ENCODE measurements at regions not wholly inside any gene's neighbourhood (a gene's known extent, or its start where the extent isn't known, plus 50 kb on each side); places are given as distances from the start of the nearest gene placed in this dataset.

DNA sequence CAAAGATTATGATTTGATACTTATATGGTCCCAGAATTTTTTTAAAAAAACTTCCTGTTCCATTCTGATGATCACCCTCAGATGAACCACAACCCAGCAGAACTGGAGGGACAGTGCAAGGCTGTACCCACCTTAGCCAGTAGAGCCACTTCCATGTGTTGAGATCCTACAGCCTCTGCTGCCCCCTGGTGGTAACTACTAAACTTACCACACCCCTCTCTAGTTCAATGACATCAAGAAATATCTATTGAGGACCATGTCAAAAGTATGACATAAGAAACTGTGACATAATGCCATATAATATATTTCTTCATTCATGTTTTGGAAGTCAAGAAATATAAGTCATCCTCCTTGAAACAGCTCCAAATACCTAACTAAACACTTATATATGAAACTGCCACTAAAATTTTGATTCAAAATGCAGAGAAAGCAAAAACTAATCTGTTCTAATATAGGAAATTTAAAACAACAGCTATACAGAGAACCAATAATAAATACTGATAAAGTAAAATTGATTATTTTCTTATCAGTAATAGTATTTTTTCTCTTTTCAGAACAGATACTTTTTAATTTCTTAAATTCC is 412.6 kb downstream of the KCTD12 start:
- peak; percentile 36 to 38 for DNase-seq (ENCODE audit: low spot score in 2 of 2)
- Mint-ChIP-seq H3K27me3 (peaks cover 3% of the 10 kb centered on the region), H3K9me3 (no peaks in the 10 kb centered on the region), H3K4me3 (no peak overlapping the region), H3K36me3 (no peaks in the 10 kb centered on the region), H3K4me1 (no peaks in the 10 kb centered on the region), H3K27ac (no peak overlapping the region)
- peak; percentile 82 for ATAC-seq (ENCODE audit: low read depth)

DNA sequence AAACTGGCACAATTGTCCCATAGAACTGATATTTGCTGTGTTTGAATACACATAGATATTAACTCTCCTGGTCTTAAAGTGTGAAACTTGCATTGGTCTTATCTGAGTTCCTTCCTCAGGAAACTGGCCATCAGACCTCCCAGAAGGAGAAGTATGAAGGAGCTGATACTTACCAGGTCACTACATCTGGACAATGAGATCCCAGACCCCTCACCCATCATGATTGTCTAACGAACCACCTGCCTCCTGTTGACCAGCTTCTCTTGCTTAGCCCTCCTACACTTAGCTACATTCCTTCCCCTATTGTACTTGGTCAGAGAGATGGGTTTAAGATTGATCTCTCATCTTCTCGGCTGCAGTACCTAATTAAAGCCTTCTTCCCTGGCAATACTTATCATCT is 413.3 kb downstream of the KCTD12 start:
- Mint-ChIP-seq H3K9me3 (no peaks in the 10 kb centered on the region), H3K4me1 (no peaks in the 10 kb centered on the region), H3K36me3 (no peaks in the 10 kb centered on the region), H3K4me3 (no peak overlapping the region), H3K27ac (no peak overlapping the region), H3K27me3 (peaks cover 3% of the 10 kb centered on the region)
- DNase-seq (ENCODE audit: low spot score in 2 of 2), result no peak
- no peak for ATAC-seq (ENCODE audit: low read depth)

DNA sequence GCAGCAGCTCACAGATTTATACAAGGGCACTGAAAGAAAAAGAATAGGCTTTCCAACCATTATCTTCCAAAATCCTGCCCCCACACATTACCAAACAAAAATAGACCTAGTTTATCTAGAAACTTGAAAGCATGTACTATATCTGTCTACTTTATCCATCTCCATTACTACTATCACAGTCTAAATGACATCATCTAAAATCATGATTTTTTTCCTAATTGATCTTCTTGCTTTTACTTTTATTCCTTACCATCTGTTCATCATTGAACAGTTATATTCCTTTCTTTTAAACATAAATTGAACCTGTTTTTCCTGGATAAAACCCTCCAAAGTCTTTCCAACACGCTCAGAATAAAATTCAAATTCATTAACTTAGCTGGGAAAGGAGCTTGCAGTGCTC is 414.7 kb downstream of the KCTD12 start:
- H3K36me3 Mint-ChIP-seq, result no peaks in the 10 kb centered on the region
- no peak overlapping the region for H3K27ac Mint-ChIP-seq
- no peaks in the 10 kb centered on the region for H3K9me3 Mint-ChIP-seq
- peaks cover 6% of the 10 kb centered on the region for H3K27me3 Mint-ChIP-seq
- no peak for ATAC-seq (ENCODE audit: low read depth)
- H3K4me3 Mint-ChIP-seq, result no peak overlapping the region
- no peaks in the 10 kb centered on the region for H3K4me1 Mint-ChIP-seq
- no peak for DNase-seq (ENCODE audit: low spot score in 2 of 2)

DNA sequence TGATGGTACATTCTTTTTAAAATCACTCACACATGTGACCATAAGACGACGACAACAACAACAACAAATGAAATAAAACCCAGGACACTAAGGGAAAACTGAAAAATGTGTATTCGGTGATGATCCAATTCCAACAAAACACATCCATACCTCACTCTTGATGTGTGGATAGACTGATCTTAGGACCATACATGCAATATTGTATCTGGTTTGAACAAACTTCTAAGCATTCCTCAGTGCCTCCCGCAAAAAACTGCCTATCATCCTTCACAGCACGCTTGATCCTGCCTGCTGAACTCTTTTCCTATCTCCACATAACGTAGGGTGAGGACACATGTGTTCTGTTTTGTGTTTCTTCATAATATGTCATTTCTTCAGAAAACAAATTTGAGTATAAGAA is 415.2 kb downstream of the KCTD12 start:
- ATAC-seq (ENCODE audit: low read depth), result no peak
- no peak for DNase-seq (ENCODE audit: low spot score in 2 of 2)
- H3K4me1 Mint-ChIP-seq, result no peaks in the 10 kb centered on the region
- H3K36me3 Mint-ChIP-seq, result no peaks in the 10 kb centered on the region
- no peaks in the 10 kb centered on the region for H3K9me3 Mint-ChIP-seq
- H3K4me3 Mint-ChIP-seq, result no peak overlapping the region
- H3K27ac Mint-ChIP-seq, result no peak overlapping the region
- peaks cover 6% of the 10 kb centered on the region for H3K27me3 Mint-ChIP-seq

DNA sequence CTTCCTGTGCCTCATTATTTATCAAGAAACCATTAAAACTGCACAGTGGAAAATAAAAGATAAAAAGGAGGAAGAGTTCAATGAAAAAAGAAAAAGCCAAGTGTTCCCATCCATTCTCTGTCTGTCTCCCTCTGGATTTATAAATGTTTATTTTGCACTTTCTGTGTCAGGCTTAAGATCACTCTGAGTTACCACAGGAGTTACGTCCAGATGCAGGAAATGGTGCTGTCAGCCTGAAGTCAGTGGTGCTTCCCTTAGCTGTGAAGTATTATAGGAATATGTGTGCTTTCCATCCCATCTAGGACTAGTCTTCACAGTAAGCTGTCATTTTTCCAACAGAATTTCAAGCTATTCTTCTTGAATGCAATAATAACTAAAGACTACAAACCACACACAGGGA is 420.2 kb downstream of the KCTD12 start:
- H3K4me3 Mint-ChIP-seq, result no peak overlapping the region
- H3K36me3 Mint-ChIP-seq, result no peaks in the 10 kb centered on the region
- H3K27me3 Mint-ChIP-seq, result peaks cover 4% of the 10 kb centered on the region
- no peak overlapping the region for H3K27ac Mint-ChIP-seq
- H3K9me3 Mint-ChIP-seq, result peaks cover 2% of the 10 kb centered on the region
- DNase-seq (ENCODE audit: low spot score in 2 of 2) (no peak), ATAC-seq (ENCODE audit: low read depth) (no peak)
- no peaks in the 10 kb centered on the region for H3K4me1 Mint-ChIP-seq

DNA sequence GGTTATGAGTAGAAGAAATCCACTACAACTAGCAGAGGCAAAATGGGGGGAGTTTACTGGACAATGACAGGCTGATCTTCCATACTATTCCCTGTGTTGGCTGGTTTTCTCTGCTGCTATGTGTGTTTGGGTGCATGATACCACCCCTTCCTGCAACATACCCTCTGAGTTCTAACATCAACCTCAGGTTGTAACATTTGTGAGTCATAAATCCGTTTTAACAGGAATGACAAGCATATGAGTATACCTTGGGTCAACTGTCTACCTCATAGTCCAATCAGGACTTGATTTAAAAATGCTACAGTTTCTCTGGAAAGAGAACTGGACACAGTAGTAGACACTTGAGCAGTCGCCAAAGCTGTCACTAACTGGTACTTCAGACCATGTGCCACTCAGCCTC is 422.9 kb downstream of the KCTD12 start:
- Mint-ChIP-seq H3K36me3 (no peaks in the 10 kb centered on the region), H3K27ac (no peak overlapping the region), H3K27me3 (peaks cover 4% of the 10 kb centered on the region), H3K9me3 (peaks cover 2% of the 10 kb centered on the region), H3K4me1 (no peaks in the 10 kb centered on the region), H3K4me3 (no peak overlapping the region)
- ATAC-seq (ENCODE audit: low read depth) (no peak), DNase-seq (ENCODE audit: low spot score in 2 of 2) (no peak)

DNA sequence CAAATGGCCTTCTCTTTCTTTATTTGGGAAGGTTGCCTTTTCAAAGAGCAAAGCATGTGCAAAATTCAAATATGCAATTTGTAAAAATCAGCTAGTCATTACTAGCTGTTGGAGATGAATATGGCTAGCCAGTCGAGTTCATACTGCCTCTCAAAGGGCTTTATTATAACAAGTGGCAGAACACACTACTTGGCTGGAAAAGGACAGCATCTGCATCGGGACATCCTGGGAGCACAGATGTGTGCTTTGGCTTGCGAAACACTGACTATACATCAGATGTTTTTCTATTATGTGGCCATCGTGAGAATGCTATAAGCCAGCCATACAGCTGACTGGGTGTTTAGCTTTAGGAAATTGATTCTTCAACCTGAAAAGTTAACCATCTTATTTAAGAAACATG is 424.2 kb downstream of the KCTD12 start:
- H3K27me3 Mint-ChIP-seq, result peaks cover 4% of the 10 kb centered on the region
- H3K27ac Mint-ChIP-seq, result no peak overlapping the region
- H3K36me3 Mint-ChIP-seq, result no peaks in the 10 kb centered on the region
- no peak for DNase-seq (ENCODE audit: low spot score in 2 of 2)
- H3K9me3 Mint-ChIP-seq, result peaks cover 2% of the 10 kb centered on the region
- ATAC-seq (ENCODE audit: low read depth), result no peak
- H3K4me3 Mint-ChIP-seq, result no peak overlapping the region
- H3K4me1 Mint-ChIP-seq, result no peaks in the 10 kb centered on the region

DNA sequence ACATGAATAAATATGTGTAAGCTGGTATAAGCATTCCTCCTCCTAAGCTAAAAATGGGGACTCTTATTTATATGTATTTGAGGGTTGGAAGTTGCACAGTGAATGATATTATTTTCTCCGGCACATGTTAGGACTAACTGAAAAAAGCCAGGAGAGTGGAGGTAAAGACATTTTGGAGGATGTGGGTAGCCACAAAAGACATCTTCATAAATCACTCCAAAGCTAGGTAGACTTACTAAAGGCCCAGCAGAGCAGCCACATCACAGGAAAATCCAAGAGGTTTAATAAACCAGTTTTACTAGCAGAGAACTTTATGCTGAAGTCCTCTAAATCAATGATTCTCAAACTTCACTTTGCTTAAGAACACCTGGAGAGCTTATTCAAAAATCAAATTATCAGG is 424.7 kb downstream of the KCTD12 start:
- peaks cover under 1% of the 10 kb centered on the region for H3K27me3 Mint-ChIP-seq
- no peaks in the 10 kb centered on the region for H3K4me1 Mint-ChIP-seq
- H3K36me3 Mint-ChIP-seq, result no peaks in the 10 kb centered on the region
- H3K9me3 Mint-ChIP-seq, result peaks cover 2% of the 10 kb centered on the region
- H3K27ac Mint-ChIP-seq, result no peak overlapping the region
- ATAC-seq (ENCODE audit: low read depth) (no peak), DNase-seq (ENCODE audit: low spot score in 2 of 2) (no peak)
- H3K4me3 Mint-ChIP-seq, result no peak overlapping the region

DNA sequence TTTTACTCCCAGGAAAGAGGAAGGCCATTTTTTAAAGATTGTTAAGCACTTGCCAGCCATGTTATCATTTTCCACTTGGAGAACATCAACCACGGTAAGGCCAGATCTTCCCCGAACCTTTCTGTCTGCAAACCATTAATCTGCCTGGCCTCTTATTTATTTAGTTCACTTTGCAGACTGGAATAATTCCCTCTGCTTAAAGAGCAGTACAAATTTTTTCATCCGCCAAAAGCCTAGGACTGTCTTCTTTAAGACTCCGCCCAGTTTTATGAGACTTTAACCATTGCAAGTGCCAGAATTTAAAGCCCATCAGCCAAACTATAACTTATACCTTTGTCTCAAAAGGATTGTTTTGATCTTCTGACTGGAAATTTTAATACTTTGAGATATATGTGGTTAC is 426.3 kb downstream of the KCTD12 start:
- Mint-ChIP-seq H3K4me1 (no peaks in the 10 kb centered on the region), H3K36me3 (no peaks in the 10 kb centered on the region), H3K9me3 (peaks cover 2% of the 10 kb centered on the region), H3K27ac (no peak overlapping the region), H3K27me3 (no peaks in the 10 kb centered on the region), H3K4me3 (no peak overlapping the region)
- DNase-seq (ENCODE audit: low spot score in 2 of 2) (no peak), ATAC-seq (ENCODE audit: low read depth) (no peak)

DNA sequence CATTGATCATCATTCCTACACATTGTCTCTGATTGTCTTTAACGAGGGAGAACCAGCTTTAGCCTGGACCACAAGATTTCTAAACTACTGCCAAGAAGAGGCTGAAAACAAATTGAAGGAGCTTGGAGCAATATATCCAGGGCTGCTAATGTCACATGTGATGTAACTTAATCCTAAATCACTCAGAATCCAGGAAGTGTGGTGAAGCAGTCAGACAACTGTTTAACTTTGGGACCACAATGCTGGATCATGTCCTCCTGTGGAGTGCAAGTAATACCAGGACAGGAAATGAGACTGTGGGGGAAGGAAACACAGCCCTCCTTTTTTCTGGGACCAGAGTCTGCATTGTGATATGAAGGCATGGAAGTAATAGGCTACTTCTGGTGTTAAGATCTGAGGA is 430.2 kb downstream of the KCTD12 start:
- DNase-seq (ENCODE audit: low spot score in 2 of 2) (no peak), ATAC-seq (ENCODE audit: low read depth) (no peak)
- Mint-ChIP-seq H3K36me3 (peaks cover 2% of the 10 kb centered on the region), H3K27ac (no peak overlapping the region), H3K4me1 (no peaks in the 10 kb centered on the region), H3K4me3 (no peak overlapping the region), H3K9me3 (peaks cover 8% of the 10 kb centered on the region), H3K27me3 (no peaks in the 10 kb centered on the region)

DNA sequence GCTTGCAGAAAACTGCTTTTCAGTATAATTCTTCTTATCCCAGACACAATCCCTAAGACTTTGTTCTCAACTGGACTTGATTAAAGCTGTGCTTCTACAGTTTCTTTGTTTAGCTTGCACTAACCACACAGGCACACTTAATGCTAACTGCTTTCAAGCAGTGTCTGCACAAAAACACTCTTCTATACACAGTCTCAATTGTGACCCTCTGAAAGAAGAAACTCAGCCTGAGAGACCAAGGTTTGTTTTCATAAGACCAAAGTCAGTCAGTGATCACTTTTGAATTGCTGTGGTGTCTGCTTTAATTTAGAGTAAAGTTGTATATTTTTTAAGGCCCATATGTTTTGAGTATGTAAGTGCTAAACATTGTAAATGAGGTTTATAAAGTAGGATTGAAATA is 431.2 kb downstream of the KCTD12 start:
- peaks cover 2% of the 10 kb centered on the region for H3K36me3 Mint-ChIP-seq
- peaks cover 10% of the 10 kb centered on the region for H3K9me3 Mint-ChIP-seq
- H3K4me1 Mint-ChIP-seq, result no peaks in the 10 kb centered on the region
- H3K27ac Mint-ChIP-seq, result no peak overlapping the region
- no peak for ATAC-seq (ENCODE audit: low read depth)
- no peak overlapping the region for H3K4me3 Mint-ChIP-seq
- DNase-seq (ENCODE audit: low spot score in 2 of 2), result no peak
- no peaks in the 10 kb centered on the region for H3K27me3 Mint-ChIP-seq

DNA sequence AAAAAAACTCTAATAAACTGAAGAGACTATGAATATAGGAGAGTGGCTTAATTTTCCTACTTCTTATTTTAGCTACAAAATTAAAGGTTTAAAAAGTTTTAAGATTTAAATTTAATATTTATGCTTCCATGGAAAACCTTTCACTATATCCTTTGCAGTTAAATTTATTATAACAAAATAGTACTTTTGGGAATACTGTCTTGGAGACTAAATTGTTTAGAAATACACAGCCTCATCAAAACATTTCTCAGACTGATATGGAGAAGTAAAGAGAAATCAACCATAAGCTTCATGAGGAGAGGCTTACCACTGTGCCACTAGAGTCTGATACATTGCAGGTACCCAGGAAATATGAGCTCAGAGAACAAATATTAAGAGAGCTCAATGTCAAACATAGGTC is 436.5 kb downstream of the KCTD12 start:
- peaks cover 2% of the 10 kb centered on the region for H3K36me3 Mint-ChIP-seq
- peaks cover 10% of the 10 kb centered on the region for H3K9me3 Mint-ChIP-seq

DNA sequence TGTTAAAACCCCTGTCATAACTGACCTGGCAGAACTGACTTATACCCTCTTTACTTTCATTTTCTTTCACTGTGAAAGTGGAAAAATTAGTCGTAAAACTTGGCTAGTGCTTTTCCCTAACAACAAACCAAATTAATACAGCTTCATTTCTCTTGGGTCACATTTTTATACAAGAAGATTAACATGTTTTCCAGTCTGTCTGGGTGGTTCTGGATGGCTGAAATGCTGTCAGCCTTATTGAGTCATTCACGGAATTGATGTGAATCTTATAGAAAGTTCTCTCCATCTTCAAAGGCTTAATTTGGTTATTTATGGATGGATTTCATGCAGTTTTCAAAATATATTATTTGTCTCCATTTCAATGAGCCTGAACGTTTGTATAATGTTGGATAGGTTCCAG is 440.0 kb downstream of the KCTD12 start:
- no peaks in the 10 kb centered on the region for H3K27me3 Mint-ChIP-seq
- no peaks in the 10 kb centered on the region for H3K36me3 Mint-ChIP-seq
- H3K9me3 Mint-ChIP-seq, result peaks cover 3% of the 10 kb centered on the region
- no peak overlapping the region for H3K27ac Mint-ChIP-seq
- ATAC-seq (ENCODE audit: low read depth) (no peak), DNase-seq (ENCODE audit: low spot score in 2 of 2) (no peak)
- no peak overlapping the region for H3K4me3 Mint-ChIP-seq
- no peaks in the 10 kb centered on the region for H3K4me1 Mint-ChIP-seq

More for the DNA sequence above, 436.5 kb downstream of the KCTD12 start:
- Mint-ChIP-seq H3K27ac (no peak overlapping the region), H3K27me3 (no peaks in the 10 kb centered on the region), H3K4me3 (no peak overlapping the region), H3K4me1 (no peaks in the 10 kb centered on the region)
- DNase-seq (ENCODE audit: low spot score in 2 of 2) (no peak), ATAC-seq (ENCODE audit: low read depth) (no peak)

DNA sequence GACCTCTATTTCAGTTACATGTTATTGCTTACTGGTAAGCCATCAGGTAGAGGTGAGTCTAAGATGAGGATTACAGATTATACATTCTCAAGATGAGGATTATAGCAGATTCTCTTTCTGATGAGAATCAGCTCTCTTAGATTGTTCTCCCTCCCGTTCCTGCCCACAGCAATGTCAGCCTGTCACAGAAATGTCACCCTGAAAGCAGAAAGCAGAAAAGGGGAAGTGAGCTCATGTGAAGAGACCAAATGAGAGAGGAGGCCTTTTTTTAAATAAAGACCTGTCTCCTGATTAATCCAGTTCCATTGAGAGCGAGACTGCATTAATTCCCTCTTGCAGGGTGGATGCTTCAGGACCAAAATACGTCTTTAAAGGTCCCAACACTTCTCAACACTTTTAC is 445.6 kb downstream of the KCTD12 start:
- Mint-ChIP-seq H3K27ac (no peak overlapping the region), H3K27me3 (no peaks in the 10 kb centered on the region), H3K4me1 (peaks cover 2% of the 10 kb centered on the region), H3K36me3 (no peaks in the 10 kb centered on the region), H3K4me3 (no peak overlapping the region), H3K9me3 (no peaks in the 10 kb centered on the region)
- peak; percentile 41 for ATAC-seq (ENCODE audit: low read depth)
- DNase-seq (ENCODE audit: low spot score in 2 of 2), result no peak

DNA sequence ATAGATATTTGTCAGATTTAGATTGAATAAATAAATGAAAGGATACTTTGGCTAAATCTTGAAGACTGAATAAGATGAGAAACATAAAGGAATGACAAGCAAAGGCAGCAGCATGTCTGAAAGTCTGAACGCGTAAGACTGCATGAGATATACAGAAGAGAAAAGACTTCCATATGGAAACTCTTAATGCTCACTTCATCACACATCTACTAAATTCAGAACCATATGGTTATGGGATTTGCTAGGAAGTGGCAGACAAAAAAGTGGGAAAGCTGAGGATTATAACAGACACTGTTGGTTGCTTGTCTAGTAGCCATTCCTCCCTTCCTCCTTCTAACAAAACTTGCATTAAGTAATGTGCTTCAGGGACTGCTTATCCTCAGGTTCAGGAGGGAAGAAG is 446.7 kb downstream of the KCTD12 start:
- Mint-ChIP-seq H3K4me3 (no peak overlapping the region), H3K27me3 (no peaks in the 10 kb centered on the region), H3K36me3 (no peaks in the 10 kb centered on the region), H3K4me1 (peaks cover 2% of the 10 kb centered on the region), H3K27ac (no peak overlapping the region), H3K9me3 (no peaks in the 10 kb centered on the region)
- DNase-seq (ENCODE audit: low spot score in 2 of 2), result no peak
- ATAC-seq (ENCODE audit: low read depth), result no peak

All from memory B cell (primary cell).